A204.1 (cell line): ENCODE measurements at regions not wholly inside any gene's neighbourhood (a gene's known extent, or its start where the extent isn't known, plus 50 kb on each side); places are given as distances from the start of the nearest gene placed in this dataset.

Source experiments
- FAIRE-seq: peaks from 2 replicates; lab custom pipeline; 2012; peaks lifted over from hg19 to GRCh38; lab: Jason Lieb, UNC

DNA sequence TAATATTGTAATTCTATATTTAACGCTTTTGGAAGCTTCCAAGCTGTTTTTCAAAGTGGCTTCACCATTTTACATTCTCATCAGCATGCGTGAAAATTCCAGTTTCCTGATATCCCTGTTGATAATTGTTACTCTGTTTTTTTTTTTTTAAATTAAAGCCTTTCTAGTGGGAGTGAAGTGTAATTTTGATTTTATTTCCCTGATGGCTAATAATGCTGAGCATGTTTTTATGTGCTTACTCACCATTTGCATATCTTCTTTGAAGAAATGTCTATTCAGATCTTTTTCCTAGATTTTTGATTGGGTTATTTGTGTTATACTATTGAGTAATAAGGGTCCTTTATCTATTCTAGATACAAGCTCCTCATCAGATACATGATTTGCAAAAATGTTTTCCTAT lies 382.8 kb upstream of the HS6ST1 start:
- no peak for FAIRE-seq

DNA sequence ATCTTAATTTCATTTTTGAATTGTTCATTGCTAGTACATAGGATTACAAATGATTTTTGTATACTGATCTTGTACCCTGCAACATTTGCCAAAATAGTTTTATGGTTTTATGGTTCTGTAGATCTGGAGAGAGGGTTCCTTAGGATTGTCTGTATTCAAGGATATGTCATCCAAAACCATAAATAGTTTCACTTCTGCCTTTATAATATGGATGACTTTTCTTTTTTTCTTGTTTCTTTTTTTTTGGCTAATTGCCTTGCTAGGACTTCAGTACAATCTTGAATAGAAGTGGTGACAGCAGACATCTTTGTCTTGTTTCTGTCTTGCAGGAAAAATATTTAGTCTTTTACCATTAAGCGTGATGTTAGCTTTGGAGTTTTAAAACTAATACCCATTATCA lies 383.9 kb upstream of the HS6ST1 start:
- no peak for FAIRE-seq

DNA sequence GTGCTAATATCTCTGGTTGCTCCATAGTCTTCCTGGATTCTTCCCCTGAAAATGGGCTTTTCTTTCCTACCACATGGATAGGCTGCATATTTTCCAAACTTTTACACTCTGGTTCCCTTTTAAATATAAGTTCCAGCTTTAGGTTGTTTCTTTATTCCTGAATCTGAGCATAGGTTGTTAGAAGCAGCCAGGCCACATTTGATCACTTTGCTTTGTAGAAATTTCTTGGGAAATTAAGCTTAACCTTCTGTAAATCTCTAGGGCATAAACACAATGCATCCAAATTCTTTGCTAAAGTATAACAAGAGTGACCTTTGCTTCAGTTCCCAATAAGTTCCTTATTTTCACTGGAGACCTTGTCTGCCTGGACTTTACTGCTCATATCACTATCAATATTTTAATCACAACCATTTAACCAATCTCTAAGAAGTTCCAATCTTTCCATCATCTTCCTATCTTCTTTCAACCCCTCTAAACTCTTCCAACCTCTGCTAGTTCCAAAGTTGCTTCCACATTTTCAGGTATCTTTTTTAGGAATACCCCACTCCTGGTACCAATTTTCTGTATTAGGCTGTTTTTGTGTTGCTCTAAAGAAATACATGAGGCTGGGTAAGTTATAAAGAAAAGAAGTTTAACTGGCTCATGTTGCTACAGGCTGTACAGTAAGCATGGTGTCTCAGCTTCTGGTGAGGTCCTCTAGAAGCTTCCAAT lies 389.6 kb upstream of the HS6ST1 start:
- no peak for FAIRE-seq

DNA sequence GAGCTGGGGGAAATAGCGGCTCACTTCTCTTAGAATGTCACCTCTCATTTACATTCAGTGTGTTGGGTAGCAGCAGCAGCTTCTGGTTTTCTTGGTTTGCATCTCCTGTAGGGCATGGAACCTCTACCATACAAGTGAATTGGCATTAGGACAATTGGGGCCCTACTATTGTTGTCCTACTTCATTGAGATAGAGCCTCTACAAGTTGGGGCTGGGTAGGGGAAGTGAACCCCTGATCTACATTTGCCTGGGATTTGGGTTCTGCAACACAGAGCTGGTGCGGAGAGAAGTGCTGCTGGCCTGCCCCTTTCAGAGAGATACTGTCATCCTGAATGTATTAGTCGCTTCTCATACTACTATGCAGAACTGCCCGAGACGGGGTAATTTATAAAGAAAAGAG lies 391.6 kb upstream of the HS6ST1 start:
- FAIRE-seq: no peak

DNA sequence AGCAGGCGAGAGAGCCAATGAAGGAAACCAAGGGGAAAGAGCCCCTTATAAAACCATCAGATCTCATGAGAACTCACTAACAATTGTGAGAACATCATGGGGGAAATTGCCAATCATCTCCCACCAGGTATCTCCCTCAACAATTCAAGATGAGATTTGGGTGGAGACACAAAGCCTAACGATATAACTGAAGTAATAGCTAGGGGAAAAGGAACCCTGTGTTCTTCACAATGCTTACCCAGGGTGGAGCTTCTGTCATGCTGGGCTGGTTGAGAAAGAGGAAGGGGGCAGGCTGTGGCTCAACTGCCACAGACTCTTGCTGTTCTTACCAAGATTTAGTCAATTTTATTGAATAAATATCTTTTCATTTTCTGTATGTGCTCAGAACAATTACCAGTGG lies 392.1 kb upstream of the HS6ST1 start:
- no peak for FAIRE-seq

DNA sequence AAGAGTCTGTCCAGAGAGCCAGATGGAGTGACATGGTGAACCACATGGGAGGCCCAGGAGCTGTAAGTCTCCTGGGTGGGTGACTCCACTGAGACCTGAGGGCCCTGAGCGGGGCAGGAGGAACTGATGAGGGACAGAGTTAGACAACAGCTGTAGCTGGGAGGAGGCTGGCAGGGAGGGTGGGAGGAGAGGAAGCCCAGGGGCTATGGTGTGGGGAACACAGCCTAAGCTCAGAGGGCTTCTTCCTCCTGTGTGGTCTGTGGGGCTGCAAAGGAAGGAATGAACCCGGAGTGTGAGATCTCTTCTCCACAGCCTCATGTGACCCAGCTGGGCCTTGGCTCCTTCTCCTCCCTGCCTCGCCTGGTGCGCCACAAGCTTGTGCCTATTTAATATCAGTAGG lies 395.6 kb upstream of the HS6ST1 start:
- no peak for FAIRE-seq

DNA sequence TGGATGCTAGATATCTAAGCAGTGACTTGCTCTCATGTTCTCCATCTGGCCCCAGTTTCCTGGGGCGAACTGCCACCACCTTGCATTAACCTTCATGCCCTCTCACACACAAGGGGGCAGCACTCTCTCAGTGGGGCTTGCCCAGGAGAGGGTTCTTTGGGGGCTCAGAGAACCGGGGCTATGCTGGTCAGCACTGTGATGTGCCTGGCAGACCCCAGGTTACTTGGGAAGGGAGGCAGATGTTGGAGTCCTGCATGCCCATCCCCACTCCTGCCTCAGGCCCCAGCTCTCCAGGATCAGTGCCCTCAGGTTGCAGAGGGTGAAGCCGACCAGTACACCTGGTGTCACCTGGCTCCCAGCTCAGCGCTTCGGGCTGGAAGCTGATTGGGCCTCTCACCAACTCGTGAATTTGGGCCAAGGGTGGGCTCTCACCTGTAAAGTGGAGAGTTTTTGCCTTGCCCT lies 396.2 kb upstream of the HS6ST1 start:
- FAIRE-seq: no peak

DNA sequence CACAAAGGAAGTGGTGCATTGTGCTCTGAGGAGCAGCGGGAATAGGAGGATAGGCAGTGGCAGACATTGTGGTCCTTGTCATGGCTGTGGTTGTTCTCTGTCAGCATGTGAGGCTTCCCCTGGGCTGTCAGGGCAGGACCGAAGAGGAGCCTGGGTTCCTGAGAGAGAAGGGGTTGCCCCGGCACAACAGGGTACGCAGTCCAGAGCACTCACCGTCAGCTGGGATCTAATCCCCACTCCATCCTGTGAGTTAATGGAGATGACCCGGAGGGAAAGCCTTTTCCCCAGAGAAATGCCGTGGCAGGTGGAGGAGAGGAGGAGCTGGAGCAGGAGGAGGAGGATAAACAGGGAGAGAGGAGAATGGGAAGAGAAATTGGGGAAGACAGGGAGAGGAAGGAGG lies 396.7 kb upstream of the HS6ST1 start:
- no peak for FAIRE-seq

DNA sequence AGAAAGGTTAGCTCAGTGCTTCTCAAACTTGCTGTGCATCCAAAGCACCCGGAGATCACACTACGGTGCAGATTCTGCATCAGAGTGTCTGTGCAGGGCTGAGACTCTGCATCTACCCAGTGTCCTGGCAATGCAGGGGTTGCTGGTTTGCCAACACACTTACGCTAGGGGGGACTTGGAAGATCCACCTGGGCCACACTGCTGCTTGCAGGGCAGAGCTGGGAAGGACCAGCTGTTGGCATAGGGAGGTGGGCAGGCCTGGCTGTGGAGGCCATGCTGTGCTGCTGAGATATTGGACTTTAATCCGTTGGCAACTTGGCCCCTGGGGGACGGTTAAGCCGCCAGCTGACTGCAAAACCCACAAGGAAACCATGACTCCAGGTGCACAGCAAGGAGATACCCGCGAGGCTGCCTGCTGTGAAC lies 397.6 kb upstream of the HS6ST1 start:
- FAIRE-seq: no peak

DNA sequence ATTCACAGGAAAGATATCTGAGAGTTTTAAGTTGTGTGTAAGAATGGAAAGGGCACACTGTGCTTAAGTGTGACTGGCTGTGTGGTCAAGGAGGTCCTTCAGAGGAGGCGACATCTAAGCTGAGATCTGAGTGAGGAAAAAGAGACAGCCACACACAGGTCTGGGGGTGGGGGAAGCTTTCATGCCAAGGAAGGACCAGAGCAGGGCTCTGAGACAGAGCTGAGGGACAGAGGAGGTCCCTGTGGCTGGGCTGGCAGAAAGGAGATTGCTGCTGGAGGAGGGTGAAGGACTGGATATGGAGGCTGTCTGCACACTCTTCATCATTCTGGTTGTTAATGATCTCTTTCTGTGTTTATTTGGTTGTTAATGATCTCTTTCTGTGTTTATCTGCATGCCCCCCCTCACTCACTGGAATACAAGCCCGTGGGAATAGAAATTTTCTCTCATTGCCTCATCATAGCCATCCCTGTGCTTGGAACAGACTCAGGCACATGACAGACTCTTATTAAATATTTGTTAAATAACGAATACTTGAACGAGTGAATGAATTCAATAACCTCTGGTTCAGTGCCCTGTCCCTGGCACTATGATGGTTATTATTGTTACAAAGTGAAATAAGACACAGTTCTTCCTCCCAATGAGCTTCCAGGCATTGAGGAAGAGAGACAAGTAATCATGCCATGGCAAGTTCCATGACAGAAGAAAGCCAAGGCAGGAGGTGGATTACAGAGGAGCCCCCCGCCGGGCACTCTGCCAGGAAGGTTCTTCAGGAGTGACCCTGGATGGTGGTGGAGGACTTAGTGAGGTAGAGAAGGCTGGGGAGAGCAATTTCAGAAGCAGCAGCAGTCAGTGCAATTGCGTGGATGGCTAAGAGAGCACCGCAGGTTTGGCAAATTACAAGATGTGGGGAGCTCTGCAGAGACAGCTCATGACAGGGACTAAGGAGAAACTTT lies 399.4 kb upstream of the HS6ST1 start:
- no peak for FAIRE-seq

DNA sequence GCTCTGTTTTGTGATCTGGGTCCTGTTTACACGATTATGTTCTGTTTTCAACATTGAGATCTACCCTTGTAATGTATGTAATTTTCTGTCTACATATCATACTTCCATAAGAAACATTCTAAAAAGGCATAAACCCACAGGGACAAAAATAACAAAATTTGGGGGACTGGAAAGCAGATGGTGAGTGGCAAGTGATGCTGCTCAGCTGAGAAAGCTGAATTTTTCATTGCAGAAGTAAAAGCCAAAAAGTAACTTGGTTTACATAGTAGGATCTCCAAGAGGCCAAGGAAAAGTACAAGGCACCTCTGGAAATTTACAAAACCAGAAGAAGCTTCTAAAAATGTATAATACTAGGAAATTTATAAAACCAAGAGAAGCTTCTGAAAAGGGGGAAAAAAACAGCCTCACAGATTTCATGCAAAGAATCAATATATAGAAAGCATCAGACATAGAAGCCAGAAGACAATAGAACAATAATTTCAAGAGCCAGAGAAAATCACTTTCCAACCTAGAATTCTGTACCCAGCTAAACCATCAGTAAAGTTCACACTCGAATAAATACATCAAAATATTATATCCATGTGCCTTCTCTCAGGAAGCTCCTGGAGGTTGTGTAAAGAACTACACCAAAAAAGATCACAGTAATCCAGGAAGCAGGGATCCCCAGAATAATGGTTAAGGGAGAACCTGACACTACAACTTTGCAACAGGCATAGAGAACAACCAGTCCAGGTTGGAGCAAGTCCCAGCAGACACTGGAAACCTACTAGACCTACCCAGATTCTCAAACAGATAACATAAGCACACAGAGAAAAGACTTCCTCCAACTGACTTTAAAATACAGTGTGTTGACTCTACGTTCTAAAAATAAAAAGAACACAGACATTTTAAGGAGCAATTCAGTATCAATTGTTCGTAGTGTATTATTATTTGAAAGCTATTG lies 401.7 kb upstream of the HS6ST1 start:
- no peak for FAIRE-seq

DNA sequence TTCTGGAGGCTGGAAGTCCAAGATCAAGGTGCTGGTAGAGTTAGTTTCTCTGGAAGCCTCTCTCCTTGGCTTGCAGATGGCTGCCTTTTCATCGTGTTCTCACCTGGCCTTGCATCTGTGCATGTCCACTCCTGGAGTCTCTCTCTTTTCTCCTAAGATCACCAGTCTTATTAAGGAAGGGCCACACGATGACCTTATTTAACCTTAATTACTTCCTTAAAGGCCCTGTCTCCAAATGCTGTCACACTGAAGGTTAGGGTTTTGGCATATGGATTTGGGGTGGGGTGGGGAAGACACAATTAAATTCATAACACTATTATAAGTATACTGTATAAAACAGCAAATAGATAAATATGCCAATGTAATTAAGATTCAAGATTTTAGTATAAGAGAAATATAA lies 402.4 kb upstream of the HS6ST1 start:
- FAIRE-seq: no peak

DNA sequence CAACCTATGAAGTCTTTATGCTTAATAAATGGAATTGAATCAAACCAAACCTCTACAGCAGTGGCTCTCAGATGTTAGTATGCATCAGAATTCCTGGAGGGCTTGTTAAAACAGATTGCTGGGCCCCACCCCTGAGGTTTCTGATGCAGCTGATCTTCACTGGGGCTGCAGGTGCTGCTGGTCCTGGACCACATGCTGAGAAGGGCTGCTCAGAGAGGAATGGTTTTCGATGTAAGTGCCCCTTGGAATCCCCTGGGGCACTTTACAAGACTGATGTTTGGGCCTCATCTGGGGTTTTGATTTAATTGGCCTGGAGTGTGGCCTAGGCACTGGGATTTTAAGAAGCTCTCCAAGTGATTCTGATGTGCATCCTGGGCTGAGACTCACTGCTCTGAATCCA lies 403.8 kb upstream of the HS6ST1 start:
- FAIRE-seq: no peak

DNA sequence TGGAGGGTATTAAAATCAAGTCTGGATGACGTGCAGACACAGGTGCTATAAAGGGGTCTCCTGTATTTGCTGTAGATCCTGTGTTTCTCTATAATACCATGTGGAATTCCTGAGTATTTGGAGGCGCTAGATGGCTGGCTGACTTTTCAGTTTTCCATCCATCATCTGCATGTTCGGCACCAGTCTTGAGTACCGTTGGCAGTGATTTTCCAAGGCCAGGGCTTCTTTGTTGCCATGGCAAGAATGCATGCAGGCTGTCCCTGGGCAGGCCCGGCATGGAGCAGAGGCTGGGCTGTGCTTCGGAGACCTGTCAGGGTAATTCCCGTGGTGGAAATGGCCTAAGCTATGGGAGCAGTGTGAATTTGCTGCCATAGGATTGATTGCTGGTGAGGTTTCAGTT lies 405.9 kb upstream of the HS6ST1 start:
- no peak for FAIRE-seq

DNA sequence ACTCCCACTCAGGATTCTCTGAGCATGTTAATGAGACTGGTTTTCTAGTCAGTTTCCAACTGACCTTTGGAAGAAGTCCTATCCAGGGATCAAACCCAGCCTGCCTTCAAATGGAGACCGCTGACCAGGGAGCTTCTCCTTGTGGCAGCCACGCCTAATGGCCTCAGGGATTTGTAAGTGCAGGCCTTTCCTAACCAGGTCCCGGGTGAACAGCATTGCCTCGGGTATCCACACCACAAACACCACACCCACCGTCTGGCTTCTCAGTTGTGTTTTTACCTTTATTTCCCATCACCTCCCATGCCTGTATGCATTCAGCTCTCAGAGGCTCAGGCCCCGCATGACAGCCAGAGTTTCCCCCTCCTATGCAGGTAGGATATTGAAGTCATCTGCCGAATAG lies 406.3 kb upstream of the HS6ST1 start:
- FAIRE-seq: no peak

DNA sequence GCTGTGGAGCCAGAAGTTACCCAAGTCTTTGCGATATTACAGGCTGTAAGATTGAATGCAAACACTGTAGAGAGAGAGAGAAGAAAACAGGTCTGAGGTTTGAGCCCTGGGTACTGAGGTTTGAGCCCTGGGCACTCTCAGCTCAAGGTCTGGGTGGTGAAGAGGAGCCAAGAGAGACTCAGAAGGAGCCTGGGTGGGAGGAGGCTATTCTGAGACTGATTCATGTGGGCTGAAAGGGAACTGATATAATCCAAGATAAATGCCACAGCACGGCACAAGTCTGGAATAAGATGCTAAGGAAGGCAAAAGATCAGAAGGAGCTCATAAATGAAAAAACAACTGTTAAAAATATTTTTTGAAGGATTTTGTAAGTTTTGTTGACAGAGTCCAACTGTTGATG lies 407.6 kb upstream of the HS6ST1 start:
- FAIRE-seq: no peak

DNA sequence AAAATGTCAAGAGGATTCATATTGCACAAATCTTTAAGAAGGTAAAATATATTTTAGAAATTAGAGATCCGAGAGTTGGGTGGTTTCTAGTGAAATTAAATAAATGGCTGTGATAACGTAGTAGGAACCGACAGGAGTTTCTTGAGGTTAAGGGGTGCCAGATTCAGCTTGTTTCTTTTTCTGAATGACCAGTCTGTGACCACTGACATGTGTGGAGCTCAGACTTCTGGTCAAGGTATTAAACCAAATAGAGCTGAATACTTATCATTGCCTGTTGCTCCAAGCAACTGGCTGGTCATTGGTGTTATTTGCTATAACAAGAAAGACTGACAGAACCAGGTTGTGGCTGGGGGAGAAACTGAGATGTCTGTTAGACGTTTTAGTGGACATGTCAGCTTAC lies 408.2 kb upstream of the HS6ST1 start:
- FAIRE-seq: no peak

DNA sequence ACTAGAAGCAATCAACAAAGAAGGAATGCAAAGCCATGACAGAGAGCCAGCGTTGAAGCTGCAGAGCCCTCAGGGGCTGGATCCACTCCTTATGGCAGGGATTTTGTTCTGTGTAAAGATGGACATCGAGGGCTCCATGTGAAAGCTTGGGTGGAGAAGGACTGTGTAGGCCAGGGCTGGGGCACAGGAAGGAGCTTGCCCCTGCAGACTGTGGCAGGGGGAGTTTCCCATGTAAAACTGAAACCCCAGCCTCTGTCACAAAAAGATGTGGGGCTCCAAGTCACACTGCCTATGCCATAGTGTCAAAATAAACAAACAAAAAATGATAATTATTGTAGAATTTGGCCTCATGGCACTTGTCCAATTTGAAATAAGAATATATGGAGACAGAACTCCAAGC lies 408.7 kb upstream of the HS6ST1 start:
- FAIRE-seq: no peak

DNA sequence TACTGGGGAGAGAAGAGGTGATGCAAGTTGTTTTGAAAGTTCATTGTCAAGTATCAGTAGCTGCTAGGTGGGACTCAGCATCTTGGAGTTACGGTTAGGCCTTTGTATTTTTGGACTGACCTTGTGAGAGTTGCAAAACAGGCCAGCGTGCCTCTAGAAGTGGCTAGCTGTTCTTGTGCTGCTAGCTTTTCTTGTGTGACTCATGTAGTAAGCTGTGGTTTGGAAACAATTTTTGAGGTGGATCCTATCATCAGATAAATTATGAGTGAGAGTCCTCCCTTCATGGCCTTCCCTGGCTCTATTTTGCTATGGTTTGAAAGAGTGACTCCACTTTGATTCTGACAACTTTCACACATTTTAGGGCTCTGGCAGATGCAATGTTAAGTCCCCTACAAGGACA lies 409.2 kb upstream of the HS6ST1 start:
- no peak for FAIRE-seq

DNA sequence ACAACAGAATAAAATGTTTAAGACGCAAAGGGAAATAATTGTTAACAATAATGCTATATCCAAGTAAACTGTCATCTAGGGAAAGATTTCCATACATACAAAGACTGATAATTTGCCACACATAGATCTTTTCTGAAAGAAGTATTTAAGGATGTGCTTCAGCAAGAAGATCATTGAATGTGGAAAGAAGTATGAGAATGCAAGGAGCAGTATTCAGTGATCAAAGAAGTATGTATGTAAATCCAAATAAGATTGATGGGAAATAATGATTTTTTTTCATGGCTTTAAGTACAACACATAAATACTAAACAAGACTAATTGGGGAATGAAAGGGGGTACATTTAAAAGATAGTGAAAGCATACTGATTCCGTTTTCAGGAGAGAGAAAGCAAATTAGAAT lies 410.4 kb upstream of the HS6ST1 start:
- no peak for FAIRE-seq

DNA sequence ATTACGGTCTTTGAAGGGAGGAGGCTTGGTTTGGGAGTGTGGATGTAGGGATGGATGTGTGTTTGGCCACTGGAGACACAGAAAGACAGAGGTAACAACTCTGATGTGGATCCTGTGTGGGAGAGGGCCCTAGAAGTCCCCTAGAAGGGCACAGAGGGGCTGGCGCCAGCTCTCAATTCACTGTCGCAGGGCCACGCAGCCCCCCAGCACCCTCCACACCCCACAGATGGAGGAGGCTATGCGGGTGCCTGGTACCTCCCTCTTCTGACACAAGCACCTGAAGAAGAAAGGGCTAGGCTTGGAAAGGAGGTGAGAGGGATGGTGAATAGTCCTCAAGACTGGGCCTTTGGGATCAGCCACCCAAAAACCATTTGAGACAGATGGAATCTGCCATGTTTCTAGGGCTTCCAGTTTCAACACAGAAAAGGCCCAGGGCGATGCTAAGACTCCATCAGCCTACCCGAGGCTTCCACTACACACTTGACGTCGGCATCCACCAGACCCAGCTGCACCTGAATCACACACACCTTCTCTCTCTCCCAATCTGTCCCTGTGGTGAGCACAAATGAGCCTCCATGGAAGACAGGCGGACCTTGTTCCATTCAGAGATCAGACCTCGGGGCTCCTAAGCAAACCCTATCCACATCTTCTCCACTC lies 413.5 kb upstream of the HS6ST1 start:
- FAIRE-seq: no peak

DNA sequence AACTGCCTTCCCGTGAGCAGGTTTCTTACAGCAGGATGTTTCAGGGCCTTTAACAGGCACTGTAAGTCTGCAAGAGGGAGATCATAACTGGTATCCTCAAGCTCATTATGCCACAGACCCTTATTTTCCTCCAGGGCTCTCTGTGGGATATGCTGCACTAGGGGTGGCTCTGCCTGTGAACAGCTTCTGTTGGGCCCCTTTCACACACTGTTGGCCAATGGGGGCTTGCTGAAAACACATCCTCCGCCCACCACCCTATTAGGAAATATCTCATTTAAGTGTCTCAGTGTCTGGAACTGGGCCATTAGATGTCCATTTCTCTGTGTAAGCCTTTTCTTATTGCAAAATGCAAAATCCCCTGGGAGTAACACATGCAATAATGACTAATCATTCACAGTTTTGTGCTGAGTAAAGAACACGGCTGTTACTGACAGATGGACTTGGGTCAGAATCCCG lies 414.3 kb upstream of the HS6ST1 start:
- no peak for FAIRE-seq
